H9 (cell line): ENCODE measurements at regions not wholly inside any gene's neighbourhood (a gene's known extent, or its start where the extent isn't known, plus 50 kb on each side); places are given as distances from the start of the nearest gene placed in this dataset.

Source experiments
- DNase-seq: peaks from one replicate; pipeline ENCODE4 v3.0.0-alpha.2; 2017
- H2AFZ ChIP-seq: one replicate; pipeline ENCODE4 v1.6.1; 2013; ENCODE audit warnings: mild to moderate bottlenecking, low read length, control low read depth, moderate library complexity
- H2AK5ac ChIP-seq: 2 replicates; pipeline ENCODE4 v1.6.1; 2013; ENCODE audit warnings: low read length, control low read depth, mixed read lengths; ENCODE audit not compliant: insufficient read length
- H2BK120ac ChIP-seq: one replicate; pipeline ENCODE4 v1.6.1; 2013; ENCODE audit warnings: low read depth, mild to moderate bottlenecking, low read length, control low read depth, inconsistent platforms; ENCODE audit not compliant: poor library complexity, severe bottlenecking
- H2BK12ac ChIP-seq: 2 replicates; pipeline ENCODE4 v1.6.1; 2013; ENCODE audit warnings: low read length, control low read depth, mixed read lengths, low read depth; ENCODE audit not compliant: insufficient read length
- H2BK15ac ChIP-seq: 2 replicates; pipeline ENCODE4 v1.6.1; 2013; ENCODE audit warnings: low read depth, low read length, control low read depth
- H2BK20ac ChIP-seq: one replicate; pipeline ENCODE4 v1.6.1; 2013; ENCODE audit warnings: low read depth, mild to moderate bottlenecking, low read length, control low read depth, inconsistent platforms; ENCODE audit not compliant: poor library complexity, severe bottlenecking
- H2BK5ac ChIP-seq: 2 replicates; pipeline ENCODE4 v1.6.1; 2013; ENCODE audit warnings: low read length, control low read depth, mixed read lengths; ENCODE audit not compliant: insufficient read length
- H3K14ac ChIP-seq: 2 replicates; pipeline ENCODE4 v1.6.1; 2013; ENCODE audit warnings: low read length, control low read depth; ENCODE audit not compliant: insufficient read depth
- H3K18ac ChIP-seq: 2 replicates; pipeline ENCODE4 v1.6.1; 2013; ENCODE audit warnings: low read depth, mild to moderate bottlenecking, mixed read lengths, low read length, control low read depth; ENCODE audit not compliant: insufficient read length
- H3K23ac ChIP-seq: 2 replicates; pipeline ENCODE4 v1.6.1; 2013; ENCODE audit warnings: low read length, control low read depth, mixed read lengths, low read depth; ENCODE audit not compliant: insufficient read length
- H3K23me2 ChIP-seq: 2 replicates; pipeline ENCODE4 v1.6.1; 2013; ENCODE audit warnings: low read depth, mild to moderate bottlenecking, mixed read lengths, low read length, control low read depth; ENCODE audit not compliant: insufficient read length, poor library complexity, severe bottlenecking
- H3K27ac ChIP-seq: 2 replicates; pipeline ENCODE4 v1.5.1; 2013; ENCODE audit warnings: low read length, control low read depth, mixed read lengths, low read depth; ENCODE audit not compliant: insufficient read length
- H3K27me3 ChIP-seq: 2 replicates; pipeline ENCODE4 v1.6.1; 2013; ENCODE audit warnings: low read length, control low read depth, inconsistent platforms; ENCODE audit not compliant: insufficient read depth
- H3K4ac ChIP-seq: 2 replicates; pipeline ENCODE4 v1.6.1; 2013; ENCODE audit warnings: low read depth, mild to moderate bottlenecking, control low read depth, inconsistent platforms, low read length, moderate library complexity
- H3K4me1 ChIP-seq: 2 replicates; pipeline ENCODE4 v1.6.1; 2013; ENCODE audit warnings: low read length, control low read depth, inconsistent platforms; ENCODE audit not compliant: insufficient read depth
- H3K4me2 ChIP-seq: 2 replicates; pipeline ENCODE4 v1.6.1; 2013; ENCODE audit warnings: low read length, control low read depth, mixed read lengths; ENCODE audit not compliant: insufficient read length, insufficient read depth
- H3K56ac ChIP-seq: 2 replicates; pipeline ENCODE4 v1.6.1; 2013; ENCODE audit warnings: low read depth, mild to moderate bottlenecking, mixed read lengths, low read length, control low read depth; ENCODE audit not compliant: insufficient read length
- H3K79me1 ChIP-seq: 2 replicates; pipeline ENCODE4 v1.6.1; 2013; ENCODE audit warnings: low read depth, mild to moderate bottlenecking, moderate library complexity, low read length, control low read depth, inconsistent platforms; ENCODE audit not compliant: insufficient read depth, poor library complexity, severe bottlenecking
- H3K79me2 ChIP-seq: 2 replicates; pipeline ENCODE4 v1.6.1; 2013; ENCODE audit warnings: low read length, control low read depth, inconsistent platforms; ENCODE audit not compliant: insufficient read depth
- H3K9ac ChIP-seq: 2 replicates; pipeline ENCODE4 v1.6.1; 2013; ENCODE audit warnings: low read length, control low read depth, mixed read lengths; ENCODE audit not compliant: insufficient read length; ENCODE audit errors: extremely low read depth
- H3K9me3 ChIP-seq: one replicate; pipeline ENCODE4 v1.6.1; 2013; ENCODE audit warnings: low read depth, low read length, inconsistent platforms; ENCODE audit not compliant: control insufficient read depth
- H3T11ph ChIP-seq: one replicate; pipeline ENCODE4 v1.6.1; 2013; ENCODE audit warnings: mild to moderate bottlenecking, low read length, control low read depth, inconsistent platforms
- H4K20me1 ChIP-seq: one replicate; pipeline ENCODE4 v1.6.1; 2013; ENCODE audit not compliant: control insufficient read depth, insufficient read length, insufficient read depth
- H4K5ac ChIP-seq: 2 replicates; pipeline ENCODE4 v1.6.1; 2013; ENCODE audit warnings: low read depth, mild to moderate bottlenecking, mixed read lengths, low read length, control low read depth; ENCODE audit not compliant: insufficient read length
- H4K8ac ChIP-seq: replicated peaks from 2 replicates; pipeline ENCODE4 v1.6.1; 2013; ENCODE audit warnings: low read length, control low read depth, mixed read lengths, low read depth; ENCODE audit not compliant: insufficient read length
- H4K91ac ChIP-seq: 2 replicates; pipeline ENCODE4 v1.6.1; 2013; ENCODE audit warnings: low read depth, mild to moderate bottlenecking, moderate library complexity, mixed read lengths, low read length, control low read depth; ENCODE audit not compliant: insufficient read length
- H3K27ac Mint-ChIP-seq, 3 experiments: 2 replicates in 2 of 3; 3 replicates in 1 of 3; pipeline ENCODE4 v1.8.0; 2020 to 2021; ENCODE audit warnings: mixed read lengths in 3 of 3, mild to moderate bottlenecking in 1 of 3, moderate library complexity in 1 of 3
- H3K27me3 Mint-ChIP-seq: 2 replicates; pipeline ENCODE4 v1.8.0; 2021; ENCODE audit warnings: low read depth, mild to moderate bottlenecking, moderate library complexity, mixed read lengths
- H3K36me3 Mint-ChIP-seq, 3 experiments: 2 replicates in 2 of 3; 3 replicates in 1 of 3; pipeline ENCODE4 v1.8.0; 2020 to 2021; ENCODE audit warnings: low read depth in 3 of 3, mixed read lengths in 3 of 3; ENCODE audit not compliant: insufficient read depth in 1 of 3
- H3K4me1 Mint-ChIP-seq, 2 experiments: 2 replicates each; pipeline ENCODE4 v1.8.0; 2020; ENCODE audit warnings: mixed read lengths in 2 of 2
- H3K4me3 Mint-ChIP-seq, 2 experiments: 2 replicates in 1 of 2; 3 replicates in 1 of 2; pipeline ENCODE4 v1.8.0; 2020 to 2021; ENCODE audit warnings: mild to moderate bottlenecking in 2 of 2, mixed read lengths in 2 of 2, moderate library complexity in 1 of 2
- H3K9me3 Mint-ChIP-seq, 2 experiments: 2 replicates in 1 of 2; 3 replicates in 1 of 2; pipeline ENCODE4 v1.8.0; 2020; ENCODE audit warnings: mild to moderate bottlenecking in 2 of 2, mixed read lengths in 2 of 2, moderate library complexity in 1 of 2
- CTCF ChIP-seq: fragments of 200-600 bp; sonication (generic); conservative IDR thresholded peaks from 3 replicates; pipeline ENCODE4 v1.8.0; 2021; ENCODE audit warnings: antibody characterized with exemption, mild to moderate bottlenecking

GRCh38 chr1:98098473-98098872 is 177.6 kb upstream of the DPYD start:
- Histone ChIP-seq H4K20me1 (no peaks in the 10 kb centered on the region), H3K4ac (no peak overlapping the region), H2AFZ (no peak overlapping the region), H2BK15ac (no peak overlapping the region), H2BK120ac (no peak overlapping the region), H4K8ac (no peak overlapping the region), H2BK12ac (no peak overlapping the region), H2BK20ac (no peak overlapping the region), H3K79me1 (no peaks in the 10 kb centered on the region), H2AK5ac (no peak overlapping the region), H2BK5ac (no peak overlapping the region), H4K91ac (no peak overlapping the region), H3K23me2 (no peaks in the 10 kb centered on the region), H3K14ac (no peak overlapping the region), H3K9me3 (no peaks in the 10 kb centered on the region), H3K27me3 (no peaks in the 10 kb centered on the region), H3K4me1 (no peaks in the 10 kb centered on the region), H3K56ac (no peak overlapping the region), H3K27ac (no peak overlapping the region), H4K5ac (no peak overlapping the region), H3K23ac (no peak overlapping the region), H3K79me2 (no peaks in the 10 kb centered on the region), H3K18ac (no peak overlapping the region), H3T11ph (no peak overlapping the region), H3K9ac (no peak overlapping the region), H3K4me2 (no peak overlapping the region)
- no peaks in the 10 kb centered on the region for H3K36me3 Mint-ChIP-seq
- H3K9me3 Mint-ChIP-seq, result no peaks in the 10 kb centered on the region
- DNase-seq, result no peak
- TF ChIP-seq CTCF, result no peak
- H3K27ac Mint-ChIP-seq, result no peak overlapping the region
- no peaks in the 10 kb centered on the region for H3K4me1 Mint-ChIP-seq
- no peaks in the 10 kb centered on the region for H3K27me3 Mint-ChIP-seq
- no peak overlapping the region for H3K4me3 Mint-ChIP-seq
